ENCODE measurements at regions not wholly inside any gene's neighbourhood (a gene's known extent, or its start where the extent isn't known, plus 50 kb on each side); places are given as distances from the start of the nearest gene placed in this dataset.

GRCh38 chr7:119761776-119762175 lies 511.2 kb upstream of the KCND2 start:
- no peak for DNase-seq

GRCh38 chr7:119782286-119782685 lies 490.7 kb upstream of the KCND2 start:
- no peaks in the 10 kb centered on the region for H3K36me3 ChIP-seq (ENCODE audit: insufficient read depth, low read length)
- H3K27me3 Mint-ChIP-seq, result no peaks in the 10 kb centered on the region
- no peaks in the 10 kb centered on the region for H3K9me3 ChIP-seq (ENCODE audit: low read length)
- H3K27ac ChIP-seq (ENCODE audit: low read depth, low read length), result no peak overlapping the region
- no peaks in the 10 kb centered on the region for H3K4me1 Mint-ChIP-seq
- POLR2A ChIA-PET, result no interaction called here
- CTCF ChIA-PET, result no interaction called here
- peaks cover 0 to 11% (median 5%) of the 10 kb centered on the region in 5 donors for H3K9me3 Mint-ChIP-seq
- DNase-seq, result no peak
- H3K4me3 ChIP-seq (ENCODE audit: low read length), result no peak overlapping the region
- no peaks in the 10 kb centered on the region for H3K36me3 Mint-ChIP-seq
- no peak overlapping the region for H3K27ac Mint-ChIP-seq
- no peaks in the 10 kb centered on the region for H3K27me3 ChIP-seq (ENCODE audit: insufficient read depth, low read length, poor library complexity, severe bottlenecking)
- no peaks in the 10 kb centered on the region for H3K4me1 ChIP-seq (ENCODE audit: insufficient read depth, low read length)
- H3K4me3 Mint-ChIP-seq, result no peak overlapping the region

More at GRCh38 chr7:119761776-119762175, 511.2 kb upstream of the KCND2 start:
- no peak overlapping the region for H3K4me3 Mint-ChIP-seq
- Histone ChIP-seq H3K27ac (ENCODE audit: low read depth, low read length) (no peak overlapping the region), H3K4me3 (ENCODE audit: low read length) (no peak overlapping the region), H3K9me3 (ENCODE audit: low read length) (no peaks in the 10 kb centered on the region), H3K4me1 (ENCODE audit: insufficient read depth, low read length) (no peaks in the 10 kb centered on the region), H3K36me3 (ENCODE audit: insufficient read depth, low read length) (no peaks in the 10 kb centered on the region), H3K27me3 (ENCODE audit: insufficient read depth, low read length, poor library complexity, severe bottlenecking) (no peaks in the 10 kb centered on the region)
- H3K36me3 Mint-ChIP-seq, result no peaks in the 10 kb centered on the region
- H3K27ac Mint-ChIP-seq, result no peak overlapping the region
- no peaks in the 10 kb centered on the region for H3K4me1 Mint-ChIP-seq
- ChIA-PET POLR2A (no interaction called here), CTCF (no interaction called here)
- H3K9me3 Mint-ChIP-seq, result peaks cover 0 to 29% (median 2%) of the 10 kb centered on the region in 5 donors
- no peaks in the 10 kb centered on the region for H3K27me3 Mint-ChIP-seq

DNA sequence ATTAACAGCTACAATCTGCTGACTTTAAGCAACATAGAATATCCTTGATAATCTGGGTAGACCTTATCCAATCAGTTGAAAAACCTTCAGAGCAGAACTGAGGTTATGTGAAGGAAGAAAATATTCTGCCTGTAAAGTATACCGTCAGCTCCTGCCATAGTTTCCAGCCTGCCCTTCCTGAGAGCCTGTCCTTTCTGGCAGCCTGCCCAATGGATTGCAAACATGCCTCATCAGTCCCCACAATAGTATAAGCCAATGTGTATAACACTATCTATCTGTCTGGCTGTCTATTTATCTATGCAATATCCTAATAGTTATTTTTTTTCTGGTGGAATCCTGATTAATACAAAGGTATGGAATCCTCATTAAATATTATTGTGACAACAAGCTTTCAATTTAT lies 489.2 kb upstream of the KCND2 start:
- H3K27ac Mint-ChIP-seq, result no peak overlapping the region
- Histone ChIP-seq H3K27ac (ENCODE audit: low read depth, low read length) (no peak overlapping the region), H3K9me3 (ENCODE audit: low read length) (no peaks in the 10 kb centered on the region), H3K4me3 (ENCODE audit: low read length) (no peak overlapping the region), H3K36me3 (ENCODE audit: insufficient read depth, low read length) (no peaks in the 10 kb centered on the region), H3K4me1 (ENCODE audit: insufficient read depth, low read length) (no peaks in the 10 kb centered on the region), H3K27me3 (ENCODE audit: insufficient read depth, low read length, poor library complexity, severe bottlenecking) (no peaks in the 10 kb centered on the region)
- peaks cover 0 to 18% (median 3%) of the 10 kb centered on the region in 5 donors for H3K9me3 Mint-ChIP-seq
- H3K4me1 Mint-ChIP-seq, result no peaks in the 10 kb centered on the region
- H3K36me3 Mint-ChIP-seq, result no peaks in the 10 kb centered on the region
- POLR2A ChIA-PET, result no interaction called here
- no peak overlapping the region for H3K4me3 Mint-ChIP-seq
- CTCF ChIA-PET, result no interaction called here
- no peaks in the 10 kb centered on the region for H3K27me3 Mint-ChIP-seq
- no peak for DNase-seq

GRCh38 chr7:119802147-119802546 lies 470.8 kb upstream of the KCND2 start:
- no peaks in the 10 kb centered on the region for H3K4me1 ChIP-seq (ENCODE audit: insufficient read depth, low read length)
- H3K9me3 ChIP-seq (ENCODE audit: low read length), result no peaks in the 10 kb centered on the region
- no peaks in the 10 kb centered on the region for H3K36me3 Mint-ChIP-seq
- DNase-seq, result no peak
- no peaks in the 10 kb centered on the region for H3K36me3 ChIP-seq (ENCODE audit: insufficient read depth, low read length)
- ChIA-PET CTCF (no interaction called here), POLR2A (no interaction called here)
- no peak overlapping the region for H3K4me3 Mint-ChIP-seq
- H3K9me3 Mint-ChIP-seq, result peaks cover 0 to 22% (median 0%) of the 10 kb centered on the region in 5 donors
- H3K27me3 Mint-ChIP-seq, result no peaks in the 10 kb centered on the region
- no peak overlapping the region for H3K4me3 ChIP-seq (ENCODE audit: low read length)
- no peaks in the 10 kb centered on the region for H3K4me1 Mint-ChIP-seq
- no peak overlapping the region for H3K27ac Mint-ChIP-seq
- no peaks in the 10 kb centered on the region for H3K27me3 ChIP-seq (ENCODE audit: insufficient read depth, low read length, poor library complexity, severe bottlenecking)
- H3K27ac ChIP-seq (ENCODE audit: low read depth, low read length), result no peak overlapping the region

DNA sequence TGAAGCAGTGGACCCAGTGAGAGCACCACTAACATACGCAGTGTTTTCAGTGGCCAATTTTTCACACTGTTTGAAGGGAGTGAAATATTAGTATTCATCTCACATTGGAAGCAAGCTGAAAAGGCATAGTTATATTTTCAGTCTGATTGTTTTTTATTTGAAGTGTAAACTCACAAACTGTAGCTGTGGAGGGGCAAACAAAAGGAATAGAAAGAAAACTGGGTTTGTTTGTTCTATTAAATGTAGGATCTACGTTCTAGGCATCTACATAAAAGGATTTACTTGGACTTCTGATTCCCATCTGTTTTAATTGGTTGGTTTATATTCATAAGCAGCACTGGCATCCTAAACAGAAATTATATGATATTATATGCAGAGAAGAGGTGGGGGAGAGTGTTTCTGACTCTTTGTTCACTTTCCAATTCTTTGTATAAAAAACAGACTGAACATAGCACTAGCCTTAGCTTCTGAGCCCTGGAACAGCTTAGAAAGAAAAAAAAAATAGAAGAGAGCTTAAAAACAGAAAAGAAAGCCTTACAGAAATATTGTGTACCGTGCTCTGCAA lies 447.8 kb upstream of the KCND2 start:
- H3K9me3 ChIP-seq (ENCODE audit: low read length), result no peaks in the 10 kb centered on the region
- no peak overlapping the region for H3K27ac ChIP-seq (ENCODE audit: low read depth, low read length)
- H3K27me3 Mint-ChIP-seq, result no peaks in the 10 kb centered on the region
- H3K27me3 ChIP-seq (ENCODE audit: insufficient read depth, low read length, poor library complexity, severe bottlenecking), result no peaks in the 10 kb centered on the region
- POLR2A ChIA-PET, result no interaction called here
- no peak for DNase-seq
- CTCF ChIA-PET, result no interaction called here
- no peaks in the 10 kb centered on the region for H3K4me1 Mint-ChIP-seq
- H3K36me3 Mint-ChIP-seq, result no peaks in the 10 kb centered on the region
- no peaks in the 10 kb centered on the region for H3K4me1 ChIP-seq (ENCODE audit: insufficient read depth, low read length)
- peaks cover 5 to 34% (median 15%) of the 10 kb centered on the region in 5 donors for H3K9me3 Mint-ChIP-seq
- H3K4me3 ChIP-seq (ENCODE audit: low read length), result no peak overlapping the region
- no peaks in the 10 kb centered on the region for H3K36me3 ChIP-seq (ENCODE audit: insufficient read depth, low read length)
- no peak overlapping the region for H3K4me3 Mint-ChIP-seq
- H3K27ac Mint-ChIP-seq, result no peak overlapping the region

- no peaks in the 10 kb centered on the region for H3K36me3 ChIP-seq (ENCODE audit: insufficient read depth, low read length)
- H3K4me3 ChIP-seq (ENCODE audit: low read length), result no peak overlapping the region
- H3K9me3 ChIP-seq (ENCODE audit: low read length), result no peaks in the 10 kb centered on the region
- ChIA-PET CTCF (no interaction called here), POLR2A (no interaction called here)
- H3K27ac Mint-ChIP-seq, result no peak overlapping the region
- H3K4me1 ChIP-seq (ENCODE audit: insufficient read depth, low read length), result no peaks in the 10 kb centered on the region
- no peak overlapping the region for H3K4me3 Mint-ChIP-seq
- H3K27ac ChIP-seq (ENCODE audit: low read depth, low read length), result no peak overlapping the region
- no peaks in the 10 kb centered on the region for H3K27me3 Mint-ChIP-seq
- no peak for DNase-seq
- no peaks in the 10 kb centered on the region for H3K27me3 ChIP-seq (ENCODE audit: insufficient read depth, low read length, poor library complexity, severe bottlenecking)
- no peaks in the 10 kb centered on the region for H3K4me1 Mint-ChIP-seq
- no peaks in the 10 kb centered on the region for H3K36me3 Mint-ChIP-seq
- peaks cover 3 to 33% (median 9%) of the 10 kb centered on the region in 5 donors for H3K9me3 Mint-ChIP-seq
Observed at GRCh38 chr7:119826547-119826946, 446.4 kb upstream of the KCND2 start.

- Mint-ChIP-seq H3K36me3 (no peaks in the 10 kb centered on the region), H3K27me3 (no peaks in the 10 kb centered on the region), H3K27ac (no peak overlapping the region), H3K4me1 (no peaks in the 10 kb centered on the region), H3K9me3 (peaks cover 6 to 21% (median 13%) of the 10 kb centered on the region in 5 donors), H3K4me3 (no peak overlapping the region)
- Histone ChIP-seq H3K36me3 (ENCODE audit: insufficient read depth, low read length) (no peaks in the 10 kb centered on the region), H3K27ac (ENCODE audit: low read depth, low read length) (no peak overlapping the region), H3K27me3 (ENCODE audit: insufficient read depth, low read length, poor library complexity, severe bottlenecking) (no peaks in the 10 kb centered on the region), H3K4me1 (ENCODE audit: insufficient read depth, low read length) (no peaks in the 10 kb centered on the region), H3K9me3 (ENCODE audit: low read length) (no peaks in the 10 kb centered on the region), H3K4me3 (ENCODE audit: low read length) (no peak overlapping the region)
- DNase-seq, result no peak
- ChIA-PET POLR2A (no interaction called here), CTCF (no interaction called here)
Observed at GRCh38 chr7:119838444-119838843, 434.5 kb upstream of the KCND2 start.

GRCh38 chr7:119842337-119842736 lies 430.6 kb upstream of the KCND2 start:
- Mint-ChIP-seq H3K27ac (no peak overlapping the region), H3K4me3 (no peak overlapping the region), H3K9me3 (peaks cover 10 to 26% (median 15%) of the 10 kb centered on the region in 5 donors), H3K4me1 (no peaks in the 10 kb centered on the region), H3K36me3 (no peaks in the 10 kb centered on the region), H3K27me3 (no peaks in the 10 kb centered on the region)
- ChIA-PET CTCF (no interaction called here), POLR2A (no interaction called here)
- no peaks in the 10 kb centered on the region for H3K9me3 ChIP-seq (ENCODE audit: low read length)
- no peak for DNase-seq
- no peaks in the 10 kb centered on the region for H3K4me1 ChIP-seq (ENCODE audit: insufficient read depth, low read length)
- no peaks in the 10 kb centered on the region for H3K27me3 ChIP-seq (ENCODE audit: insufficient read depth, low read length, poor library complexity, severe bottlenecking)
- no peak overlapping the region for H3K4me3 ChIP-seq (ENCODE audit: low read length)
- H3K36me3 ChIP-seq (ENCODE audit: insufficient read depth, low read length), result no peaks in the 10 kb centered on the region
- H3K27ac ChIP-seq (ENCODE audit: low read depth, low read length), result no peak overlapping the region

DNA sequence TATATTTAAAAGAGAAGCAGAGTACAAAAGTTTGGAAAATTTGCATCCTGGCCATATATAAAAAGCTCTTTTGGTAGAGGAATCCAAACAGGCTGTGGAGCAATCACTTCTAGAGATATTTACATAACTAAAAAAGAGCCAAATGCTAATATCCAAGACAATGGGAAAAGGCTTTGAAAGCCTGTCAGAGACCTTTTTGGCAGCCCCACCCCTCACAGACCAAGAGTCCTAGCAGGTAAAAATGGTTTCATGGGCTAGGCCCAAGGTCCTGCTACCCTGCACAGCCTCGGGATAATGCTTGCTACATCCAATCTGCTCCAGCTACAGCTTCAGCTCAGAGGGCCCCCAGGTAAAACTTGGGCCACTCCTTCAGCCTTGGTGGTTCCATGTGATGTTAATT lies 430.2 kb upstream of the KCND2 start:
- H3K27me3 Mint-ChIP-seq, result no peaks in the 10 kb centered on the region
- Histone ChIP-seq H3K36me3 (ENCODE audit: insufficient read depth, low read length) (no peaks in the 10 kb centered on the region), H3K27ac (ENCODE audit: low read depth, low read length) (no peak overlapping the region), H3K27me3 (ENCODE audit: insufficient read depth, low read length, poor library complexity, severe bottlenecking) (no peaks in the 10 kb centered on the region), H3K4me1 (ENCODE audit: insufficient read depth, low read length) (no peaks in the 10 kb centered on the region), H3K9me3 (ENCODE audit: low read length) (no peaks in the 10 kb centered on the region), H3K4me3 (ENCODE audit: low read length) (no peak overlapping the region)
- H3K4me1 Mint-ChIP-seq, result no peaks in the 10 kb centered on the region
- no peak overlapping the region for H3K27ac Mint-ChIP-seq
- DNase-seq, result no peak
- H3K4me3 Mint-ChIP-seq, result no peak overlapping the region
- ChIA-PET CTCF (no interaction called here), POLR2A (no interaction called here)
- H3K9me3 Mint-ChIP-seq, result peaks cover 10 to 23% (median 15%) of the 10 kb centered on the region in 5 donors
- H3K36me3 Mint-ChIP-seq, result no peaks in the 10 kb centered on the region

All from CD8-positive, alpha-beta memory T cell (primary cell).